ENCODE measurements at regions not wholly inside any gene's neighbourhood (a gene's known extent, or its start where the extent isn't known, plus 50 kb on each side); places are given as distances from the start of the nearest gene placed in this dataset.
"Not testable (repeated sequence)": the region's sequence is repeated elsewhere in the genome, so short reads cannot be mapped to it uniquely, and the experiment has no call there.

DNA sequence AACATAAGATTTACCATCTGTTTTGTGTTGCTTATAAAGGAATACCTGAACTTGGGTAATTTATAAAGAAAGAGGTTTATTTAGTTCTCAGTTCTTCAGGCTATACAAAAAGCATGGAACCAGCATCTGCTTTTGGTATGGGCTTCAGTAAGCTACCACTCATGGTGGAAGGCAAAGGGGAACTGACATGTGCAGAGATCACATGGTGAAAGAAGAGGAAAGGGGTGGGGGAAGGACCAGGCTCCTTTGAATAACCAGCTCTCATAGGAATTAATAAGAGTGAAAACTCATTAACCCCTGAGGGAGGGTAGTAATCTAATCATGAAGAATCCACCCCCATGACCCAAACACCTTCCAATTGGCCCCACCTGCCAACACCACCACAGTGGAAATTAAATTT lies 89.5 kb upstream of the TMEM170B start:
- Mint-ChIP-seq H3K9me3 (peaks cover 11% of the 10 kb centered on the region), H3K4me1 (ENCODE audit: low read depth) (peaks cover 33% of the 10 kb centered on the region), H3K4me3 (no peak overlapping the region), H3K36me3 (ENCODE audit: low read depth) (peaks cover 9% of the 10 kb centered on the region), H3K27ac (no peak overlapping the region), H3K27me3 (peaks cover 2% of the 10 kb centered on the region)
- ChIA-PET POLR2A (no interaction called here), CTCF (interaction anchor here (2.0 kb wide), 1 partner anchor 12 kb away, joined by 5 read pairs; no protein-coding TSS in a partner anchor)
- ATAC-seq = no peak
- intact Hi-C loops (cut with micrococcal nuclease) = no loop called here
- TF ChIP-seq, protein P1, sequence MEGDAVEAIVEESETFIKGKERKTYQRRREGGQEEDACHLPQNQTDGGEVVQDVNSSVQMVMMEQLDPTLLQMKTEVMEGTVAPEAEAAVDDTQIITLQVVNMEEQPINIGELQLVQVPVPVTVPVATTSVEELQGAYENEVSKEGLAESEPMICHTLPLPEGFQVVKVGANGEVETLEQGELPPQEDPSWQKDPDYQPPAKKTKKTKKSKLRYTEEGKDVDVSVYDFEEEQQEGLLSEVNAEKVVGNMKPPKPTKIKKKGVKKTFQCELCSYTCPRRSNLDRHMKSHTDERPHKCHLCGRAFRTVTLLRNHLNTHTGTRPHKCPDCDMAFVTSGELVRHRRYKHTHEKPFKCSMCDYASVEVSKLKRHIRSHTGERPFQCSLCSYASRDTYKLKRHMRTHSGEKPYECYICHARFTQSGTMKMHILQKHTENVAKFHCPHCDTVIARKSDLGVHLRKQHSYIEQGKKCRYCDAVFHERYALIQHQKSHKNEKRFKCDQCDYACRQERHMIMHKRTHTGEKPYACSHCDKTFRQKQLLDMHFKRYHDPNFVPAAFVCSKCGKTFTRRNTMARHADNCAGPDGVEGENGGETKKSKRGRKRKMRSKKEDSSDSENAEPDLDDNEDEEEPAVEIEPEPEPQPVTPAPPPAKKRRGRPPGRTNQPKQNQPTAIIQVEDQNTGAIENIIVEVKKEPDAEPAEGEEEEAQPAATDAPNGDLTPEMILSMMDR (IDR thresholded peaks at IDR 0.05) = no peak
- DNase-seq = no peak

GRCh38 chr6:11447265-11447664 lies 90.3 kb upstream of the TMEM170B start:
- CTCF ChIA-PET = interaction anchor here (2.0 kb wide), 1 partner anchor 12 kb away, joined by 5 read pairs; no protein-coding TSS in a partner anchor
- intact Hi-C loops (cut with micrococcal nuclease) = no loop called here
- Mint-ChIP-seq H3K4me3 (no peak overlapping the region), H3K27ac (no peak overlapping the region), H3K27me3 (peaks cover 2% of the 10 kb centered on the region), H3K36me3 (ENCODE audit: low read depth) (peaks cover 9% of the 10 kb centered on the region), H3K9me3 (peaks cover 13% of the 10 kb centered on the region), H3K4me1 (ENCODE audit: low read depth) (peaks cover 33% of the 10 kb centered on the region)
- POLR2A ChIA-PET = no interaction called here
- ATAC-seq = no peak
- no peak for DNase-seq
- TF ChIP-seq, protein P1 (IDR thresholded peaks at IDR 0.05) = no peak

DNA sequence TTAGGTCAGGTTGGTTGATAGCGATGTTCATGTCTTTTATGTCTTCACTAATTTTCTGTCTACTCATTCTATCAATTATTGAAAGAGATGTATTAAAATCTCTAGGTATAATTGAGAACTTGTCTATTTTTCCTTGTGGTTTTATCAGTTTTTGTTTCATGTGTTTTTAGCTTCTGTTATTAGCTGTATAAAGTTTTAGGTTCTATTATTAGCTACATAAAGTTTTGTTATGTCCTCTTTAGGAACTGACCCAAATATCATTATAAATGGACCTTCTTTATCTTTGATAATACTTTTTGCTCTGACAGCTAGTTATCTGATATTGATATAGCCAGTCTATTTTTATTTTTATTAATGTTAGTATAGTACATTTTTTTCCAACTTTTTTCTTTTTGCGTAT lies 92.4 kb upstream of the TMEM170B start:
- CTCF ChIA-PET = no interaction called here
- intact Hi-C loops (cut with micrococcal nuclease) = no loop called here
- H3K36me3 Mint-ChIP-seq (ENCODE audit: low read depth) = peaks cover 8% of the 10 kb centered on the region
- TF ChIP-seq, protein P1 (IDR thresholded peaks at IDR 0.05) = no peak
- H3K9me3 Mint-ChIP-seq = peaks cover 13% of the 10 kb centered on the region
- H3K27ac Mint-ChIP-seq = no peak overlapping the region
- ATAC-seq = no peak
- POLR2A ChIA-PET = no interaction called here
- peaks cover 33% of the 10 kb centered on the region for H3K4me1 Mint-ChIP-seq (ENCODE audit: low read depth)
- DNase-seq = no peak
- no peaks in the 10 kb centered on the region for H3K27me3 Mint-ChIP-seq
- H3K4me3 Mint-ChIP-seq = no peak overlapping the region

DNA sequence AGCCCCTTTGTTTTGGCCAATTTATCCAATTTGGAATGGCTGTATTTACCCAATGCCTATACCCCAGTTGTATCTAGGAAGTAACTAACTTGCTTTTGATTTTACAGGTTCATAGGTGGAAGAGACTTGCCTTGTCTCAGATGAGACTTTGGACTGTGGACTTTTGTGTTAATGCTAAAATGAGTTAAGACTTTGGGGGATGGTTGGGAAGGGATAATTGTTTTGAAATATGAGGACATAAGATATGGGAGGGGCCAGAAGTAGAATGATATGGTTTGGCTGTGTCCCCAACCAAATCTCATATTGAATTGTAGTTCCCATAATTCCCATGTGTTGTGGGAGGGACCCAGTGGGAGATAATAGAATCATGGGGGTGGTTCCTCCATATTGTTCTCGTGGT lies 94.4 kb upstream of the TMEM170B start:
- POLR2A ChIA-PET; ATAC-seq; H3K4me3 Mint-ChIP-seq; H3K27me3 Mint-ChIP-seq; H3K36me3 Mint-ChIP-seq (ENCODE audit: low read depth); DNase-seq; H3K27ac Mint-ChIP-seq; intact Hi-C loops (cut with micrococcal nuclease); CTCF ChIA-PET: not testable (repeated sequence)
- H3K4me1 Mint-ChIP-seq (ENCODE audit: low read depth) = peaks cover 44% of the 10 kb centered on the region
- H3K9me3 Mint-ChIP-seq = peaks cover 13% of the 10 kb centered on the region

GRCh38 chr6:11442495-11442894 lies 95.1 kb upstream of the TMEM170B start:
- peaks cover 13% of the 10 kb centered on the region for H3K9me3 Mint-ChIP-seq
- peaks cover 42% of the 10 kb centered on the region for H3K4me1 Mint-ChIP-seq (ENCODE audit: low read depth)
- ATAC-seq (no peak), DNase-seq (no peak)
- H3K4me3 Mint-ChIP-seq = no peak overlapping the region
- no peak overlapping the region for H3K27ac Mint-ChIP-seq
- ChIA-PET POLR2A (no interaction called here), CTCF (no interaction called here)
- TF ChIP-seq, protein P1 (IDR thresholded peaks at IDR 0.05) = no peak
- no peaks in the 10 kb centered on the region for H3K27me3 Mint-ChIP-seq
- H3K36me3 Mint-ChIP-seq (ENCODE audit: low read depth) = peaks cover 6% of the 10 kb centered on the region
- intact Hi-C loops (cut with micrococcal nuclease) = no loop called here

GRCh38 chr6:11439876-11440275 lies 97.7 kb upstream of the TMEM170B start:
- intact Hi-C loops (cut with micrococcal nuclease) = no loop called here
- H3K27me3 Mint-ChIP-seq = no peaks in the 10 kb centered on the region
- ChIA-PET CTCF (no interaction called here), POLR2A (interaction anchor here (0.7 kb wide), 1 partner anchor 21 kb away, joined by 3 read pairs; no protein-coding TSS in a partner anchor)
- ATAC-seq (no peak), DNase-seq (no peak)
- TF ChIP-seq, protein P1 (IDR thresholded peaks at IDR 0.05) = no peak
- peaks cover 3% of the 10 kb centered on the region for H3K36me3 Mint-ChIP-seq (ENCODE audit: low read depth)
- peaks cover 22% of the 10 kb centered on the region for H3K4me1 Mint-ChIP-seq (ENCODE audit: low read depth)
- peaks cover 10% of the 10 kb centered on the region for H3K9me3 Mint-ChIP-seq
- H3K27ac Mint-ChIP-seq = no peak overlapping the region
- H3K4me3 Mint-ChIP-seq = no peak overlapping the region

Data from activated CD8-positive, alpha-beta T cell treated with anti-CD3 and anti-CD28 coated beads for 36 hours (primary cell).